HG03045 (cell line): ENCODE measurements at regions not wholly inside any gene's neighbourhood (a gene's known extent, or its start where the extent isn't known, plus 50 kb on each side); places are given as distances from the start of the nearest gene placed in this dataset.
"Not testable (repeated sequence)": the region's sequence is repeated elsewhere in the genome, so short reads cannot be mapped to it uniquely, and the experiment has no call there.

Experiments used
- ATAC-seq: cut with Tn5 transposase; IDR thresholded peaks from one replicate; pipeline ENCODE4 v1.9.1; 2021; ENCODE audit warnings: mild to moderate bottlenecking, moderate library complexity; ENCODE audit not compliant: unreplicated experiment

DNA sequence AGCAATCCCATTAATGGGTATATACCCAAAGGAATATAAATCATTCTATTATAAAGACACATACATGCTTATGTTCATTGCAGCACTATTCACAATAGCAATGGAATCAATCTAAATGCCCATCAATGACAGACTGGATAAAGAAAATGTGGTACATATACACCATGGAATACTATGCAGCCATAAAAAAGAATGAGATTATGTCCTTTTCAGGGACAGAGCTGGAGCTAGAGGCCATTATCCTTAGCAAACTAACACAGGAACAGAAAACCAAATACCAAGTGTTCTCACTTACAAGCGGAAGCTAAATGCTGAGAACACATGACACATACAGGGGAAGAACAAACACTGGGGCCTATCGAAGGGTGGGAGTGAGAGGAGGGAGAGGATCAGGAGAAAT lies 276.3 kb downstream of the RRAGC start:
- ATAC-seq: not testable (repeated sequence)

DNA sequence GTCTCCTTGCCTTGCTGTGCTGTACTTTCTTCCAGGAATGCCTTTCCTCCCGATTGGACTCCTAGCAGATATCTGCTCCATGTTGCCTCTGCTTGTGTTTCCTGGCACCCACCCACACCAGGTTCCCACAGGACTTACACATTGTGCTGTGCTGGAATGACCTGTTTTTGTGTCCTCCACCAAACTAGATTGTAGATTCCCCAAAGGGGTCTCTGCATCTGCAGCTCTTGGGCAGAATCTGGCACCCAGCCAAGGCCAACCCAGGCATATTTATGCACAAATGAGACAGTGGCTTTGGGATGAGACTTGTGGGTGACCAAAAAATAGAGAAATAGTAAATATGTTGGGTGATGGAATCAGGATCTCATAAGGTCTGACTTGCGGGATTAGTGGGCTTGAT lies 278.2 kb downstream of the RRAGC start:
- ATAC-seq: no peak

DNA sequence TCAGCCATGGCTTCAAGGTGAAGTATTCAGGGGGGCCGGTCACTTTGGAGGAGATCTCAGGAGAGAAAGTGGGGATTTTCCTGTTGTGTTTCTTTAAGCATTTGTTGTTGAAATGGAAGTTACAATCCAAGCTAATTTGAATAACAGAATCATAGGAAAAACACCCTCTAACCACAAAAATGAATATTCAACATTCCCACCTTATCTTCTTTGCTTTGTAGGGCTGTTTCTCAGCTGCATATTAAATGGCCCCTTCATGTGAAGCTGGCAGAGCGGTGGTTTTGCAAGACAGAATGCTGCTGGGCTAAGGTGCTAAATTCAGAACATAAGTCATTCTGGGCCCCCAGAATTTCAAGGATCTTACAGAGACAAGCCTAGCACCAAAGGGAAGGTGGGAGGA lies 279.0 kb downstream of the RRAGC start:
- no peak for ATAC-seq

DNA sequence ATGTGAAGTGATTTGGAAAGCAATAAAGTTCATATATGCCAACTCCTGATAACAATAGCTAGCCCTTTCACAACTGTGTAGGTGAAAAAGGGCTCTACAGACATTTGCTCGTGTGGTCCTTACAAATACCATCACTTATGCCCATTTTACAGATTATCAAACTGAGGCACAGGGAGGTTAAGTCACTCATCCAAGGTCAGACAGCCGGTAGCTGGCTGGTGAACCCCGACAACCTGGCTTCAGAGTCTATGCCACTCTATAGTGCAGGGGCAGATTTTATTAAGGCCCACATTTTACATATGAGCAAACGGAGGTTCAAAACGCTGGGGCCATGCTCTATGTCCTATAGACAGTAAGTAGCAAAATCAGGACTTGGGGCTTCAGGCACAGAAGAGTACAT lies 280.5 kb downstream of the RRAGC start:
- no peak for ATAC-seq

DNA sequence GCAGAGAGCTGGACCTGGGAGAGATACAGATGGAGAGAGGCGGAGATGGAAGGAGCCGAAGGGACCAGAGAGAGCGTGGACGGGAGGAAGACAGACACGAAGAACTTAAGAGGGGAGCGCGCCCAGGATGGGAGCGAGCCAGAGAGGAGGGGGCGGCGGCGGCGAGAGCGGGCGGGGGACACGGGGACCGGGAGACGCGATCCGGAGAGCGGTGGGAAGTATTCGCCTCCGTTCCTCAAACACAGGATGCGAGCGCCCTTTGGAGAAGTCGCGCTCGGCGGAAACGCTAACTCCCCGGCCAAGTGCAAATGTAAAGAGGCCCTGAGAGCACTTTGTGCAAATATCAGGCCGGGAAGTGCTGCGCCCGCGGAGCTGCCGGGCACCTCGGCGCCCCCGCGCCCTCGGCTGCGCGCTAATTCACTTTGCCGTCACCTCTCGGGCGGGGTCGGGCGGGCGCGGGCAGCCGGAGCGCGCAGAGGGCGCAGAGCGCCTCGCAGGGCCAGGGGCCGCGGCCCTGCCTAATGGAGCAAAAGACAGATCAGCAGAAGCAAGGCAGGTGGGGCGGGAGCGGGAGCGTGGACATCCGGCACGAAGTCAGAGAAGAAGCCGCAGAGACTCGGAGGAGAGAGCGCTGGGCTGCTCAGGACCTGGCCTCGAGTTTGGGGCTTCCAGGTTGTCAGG lies 281.2 kb downstream of the RRAGC start:
- ATAC-seq: no peak

DNA sequence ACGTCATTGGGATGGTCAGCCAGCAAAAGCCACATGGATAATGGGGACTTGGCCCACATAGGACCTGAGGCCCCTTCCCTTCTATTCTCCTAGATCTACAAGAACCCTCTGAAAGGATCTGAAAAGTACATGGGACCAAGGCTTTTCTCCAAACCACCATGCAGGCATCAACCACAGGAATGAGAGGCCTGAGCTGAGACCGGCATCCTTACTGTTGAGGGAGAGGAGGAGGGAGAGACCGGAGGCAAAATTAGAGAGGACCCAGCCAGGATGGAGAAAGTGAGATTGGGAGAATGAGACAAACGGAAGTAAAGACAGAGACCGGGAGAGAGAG lies 281.7 kb downstream of the RRAGC start:
- ATAC-seq: no peak

DNA sequence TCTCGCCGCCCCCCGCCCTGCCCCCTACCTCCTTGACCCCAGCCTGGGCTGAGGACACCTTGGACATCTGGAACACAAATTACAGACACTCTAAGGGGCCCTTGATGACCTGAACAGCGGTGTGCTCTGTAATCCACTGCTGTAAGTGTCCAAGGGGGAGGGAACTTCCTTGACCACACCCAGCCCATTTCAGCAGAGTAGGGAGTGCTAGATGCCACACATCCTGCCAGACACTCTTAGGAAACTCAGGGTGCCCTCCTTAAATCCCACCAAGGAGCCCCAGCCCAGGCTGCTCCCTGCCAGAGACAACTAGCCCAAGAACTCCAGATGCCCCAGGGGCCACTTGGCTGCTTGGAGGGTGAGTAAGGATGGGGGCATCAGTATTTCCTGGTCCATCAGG lies 282.2 kb downstream of the RRAGC start:
- no peak for ATAC-seq

DNA sequence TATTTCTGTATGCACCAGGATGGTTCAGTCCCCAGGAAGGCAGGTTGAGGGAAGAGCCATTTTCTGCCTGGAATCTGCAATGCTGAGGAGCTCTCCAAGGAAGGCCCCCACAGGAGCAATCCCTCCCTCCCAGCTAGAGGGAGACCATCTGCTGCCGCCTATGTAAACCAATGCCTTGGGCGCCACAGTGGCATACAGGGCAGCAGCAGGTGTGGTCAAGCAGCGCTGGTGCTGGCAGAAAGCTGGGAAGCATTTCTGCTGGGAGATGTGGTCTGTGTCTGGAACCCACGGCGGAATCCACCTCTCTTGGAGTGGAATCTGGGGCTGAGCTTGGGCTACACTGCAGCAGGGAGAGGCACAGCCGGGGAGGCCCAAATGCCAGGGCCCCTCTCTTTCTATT lies 283.3 kb downstream of the RRAGC start:
- no peak for ATAC-seq

DNA sequence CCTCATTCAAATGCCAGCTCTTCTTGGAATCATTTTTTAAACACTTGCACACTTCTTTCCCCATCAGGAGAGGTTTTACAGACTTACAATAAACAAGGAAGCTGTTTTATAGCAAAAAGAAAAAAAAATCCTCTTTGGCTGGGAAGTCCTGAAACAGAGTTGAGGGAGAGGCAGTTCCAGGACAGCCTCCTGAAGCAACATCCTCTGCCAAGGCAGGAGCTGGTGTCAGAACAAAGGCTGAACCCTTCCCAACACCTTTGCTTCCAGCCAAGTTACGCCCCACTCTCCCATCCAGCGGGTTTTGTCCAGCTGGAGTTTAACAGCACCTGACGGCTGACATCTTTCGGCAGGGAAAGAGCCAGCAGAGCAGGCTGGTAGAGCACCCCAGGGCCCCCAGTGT lies 287.8 kb downstream of the RRAGC start:
- ATAC-seq: no peak

DNA sequence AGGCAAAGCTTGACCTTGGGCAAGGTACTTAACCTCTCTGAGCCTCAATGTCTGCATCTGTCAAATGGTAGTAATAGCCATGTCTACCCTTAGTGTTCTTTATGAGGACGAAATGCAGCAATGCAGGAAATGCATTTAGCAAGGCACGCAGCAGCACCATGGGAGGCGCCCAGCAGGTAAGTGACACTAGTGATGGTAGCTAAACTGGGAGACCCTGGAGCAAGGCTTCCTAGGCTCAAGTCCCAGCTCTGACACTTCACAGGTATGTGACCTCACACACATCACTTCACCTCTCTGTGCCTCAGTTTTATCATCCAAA lies 289.0 kb downstream of the RRAGC start:
- no peak for ATAC-seq

DNA sequence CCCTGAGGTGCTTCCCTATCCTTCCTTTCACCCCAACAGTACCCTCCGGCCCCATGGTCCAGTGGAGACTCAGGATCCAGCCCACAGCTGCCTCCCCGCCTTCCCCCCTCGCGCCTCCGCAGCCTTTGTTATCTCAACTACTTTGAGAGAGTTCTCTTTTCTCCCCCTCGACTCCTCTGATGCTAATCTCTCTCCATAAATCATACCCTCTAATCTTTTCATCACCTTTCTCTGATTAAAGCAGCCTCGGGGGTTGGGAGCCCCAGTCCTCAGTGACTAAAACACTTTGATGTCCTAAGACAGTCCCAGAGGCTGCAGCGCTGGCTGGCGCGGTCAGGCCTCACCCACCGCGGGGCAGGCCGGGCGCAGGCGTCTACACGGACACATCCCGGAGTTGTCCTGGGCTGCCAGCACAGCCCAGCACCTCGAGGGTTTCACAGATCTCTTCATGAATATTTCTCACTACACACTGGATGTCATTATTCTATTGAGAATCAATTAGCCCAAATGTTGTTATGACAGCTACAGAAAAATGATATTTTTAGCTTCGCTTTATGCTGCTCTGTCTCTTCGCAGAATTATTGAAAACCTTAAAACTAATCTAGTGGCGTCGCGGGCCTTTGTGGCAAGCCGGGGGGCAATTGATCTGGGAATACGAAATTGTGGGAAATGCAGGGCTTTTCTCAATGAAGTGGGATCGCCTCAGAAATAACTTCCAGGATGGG lies 289.5 kb downstream of the RRAGC start:
- ATAC-seq: no peak

DNA sequence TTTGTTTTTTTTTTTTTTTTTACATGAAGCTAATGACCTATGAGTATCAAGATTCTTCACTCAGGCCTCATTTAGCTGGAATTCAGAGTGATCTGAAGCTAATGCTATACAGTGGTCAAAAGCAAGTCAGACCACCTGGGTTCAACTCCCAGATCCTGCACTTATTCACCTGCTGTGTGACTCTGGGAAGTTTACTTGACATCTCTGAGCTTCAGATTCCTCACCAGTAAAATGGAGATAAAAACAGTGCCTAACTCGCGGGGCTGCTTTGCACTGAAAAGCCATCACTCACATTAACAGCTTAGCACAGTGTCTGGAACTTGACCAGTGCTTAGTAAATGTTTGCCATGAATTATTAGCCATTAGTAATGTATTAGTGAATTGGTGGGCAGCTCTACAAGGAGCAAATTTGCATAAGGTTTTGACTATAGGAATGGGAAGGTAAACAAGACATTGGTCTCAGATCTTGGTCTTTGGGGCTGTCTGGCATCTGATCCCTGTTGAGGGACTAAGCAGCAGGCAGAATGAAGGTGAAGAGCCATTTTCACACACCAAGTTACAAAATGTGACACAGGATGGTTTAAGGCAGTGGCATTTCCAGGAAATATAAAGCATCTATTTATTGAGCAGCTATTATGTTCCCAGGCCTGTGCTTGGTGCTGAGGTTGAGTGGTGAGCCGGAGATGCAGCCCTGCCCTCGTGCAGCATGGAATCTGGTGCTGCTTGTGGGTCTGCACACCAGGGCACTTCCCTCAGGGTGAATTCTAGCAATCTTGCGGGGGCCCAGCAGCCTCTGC lies 291.3 kb downstream of the RRAGC start:
- ATAC-seq: no peak

DNA sequence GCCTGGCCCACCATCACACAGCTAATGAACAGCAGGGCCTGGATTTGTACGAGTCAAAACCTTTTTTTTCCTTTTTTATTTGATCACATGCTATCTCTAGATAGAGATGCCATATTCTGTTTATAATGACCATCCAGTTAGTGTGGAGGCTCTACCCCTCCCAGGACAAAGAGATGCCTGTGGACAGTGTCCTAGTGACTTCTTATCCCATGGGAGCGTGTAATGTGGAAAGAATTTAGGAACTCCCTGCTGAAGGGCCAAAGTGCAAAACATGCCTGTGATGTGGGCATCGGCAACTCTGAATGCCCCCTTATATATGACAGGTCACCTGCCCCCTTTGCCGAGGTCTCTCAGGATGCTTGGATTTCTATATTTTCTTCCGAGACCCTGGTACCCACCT lies 292.2 kb downstream of the RRAGC start:
- ATAC-seq: no peak

DNA sequence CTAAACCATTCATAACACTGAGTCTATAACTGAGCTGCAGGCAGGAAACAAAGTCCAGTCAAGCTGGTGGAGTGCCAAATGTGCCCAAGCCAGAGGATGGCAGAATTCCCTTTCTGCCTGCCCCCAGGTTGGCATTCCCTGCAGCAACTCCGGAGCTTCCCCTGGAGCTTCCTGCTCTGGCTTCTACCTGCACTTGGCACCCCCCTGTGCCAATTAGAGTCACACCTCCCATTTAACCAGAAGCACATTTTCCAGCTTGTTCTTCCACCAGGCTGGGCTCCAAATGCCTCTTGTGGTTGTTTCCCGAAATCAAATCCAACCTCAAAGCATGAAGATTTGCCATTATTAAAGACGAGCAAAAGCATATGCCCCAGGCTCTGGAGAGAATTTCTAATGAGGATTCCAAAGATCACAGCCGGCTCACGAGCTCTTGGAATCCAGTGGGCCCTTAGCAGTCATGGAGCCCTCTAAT lies 294.5 kb downstream of the RRAGC start:
- no peak for ATAC-seq

DNA sequence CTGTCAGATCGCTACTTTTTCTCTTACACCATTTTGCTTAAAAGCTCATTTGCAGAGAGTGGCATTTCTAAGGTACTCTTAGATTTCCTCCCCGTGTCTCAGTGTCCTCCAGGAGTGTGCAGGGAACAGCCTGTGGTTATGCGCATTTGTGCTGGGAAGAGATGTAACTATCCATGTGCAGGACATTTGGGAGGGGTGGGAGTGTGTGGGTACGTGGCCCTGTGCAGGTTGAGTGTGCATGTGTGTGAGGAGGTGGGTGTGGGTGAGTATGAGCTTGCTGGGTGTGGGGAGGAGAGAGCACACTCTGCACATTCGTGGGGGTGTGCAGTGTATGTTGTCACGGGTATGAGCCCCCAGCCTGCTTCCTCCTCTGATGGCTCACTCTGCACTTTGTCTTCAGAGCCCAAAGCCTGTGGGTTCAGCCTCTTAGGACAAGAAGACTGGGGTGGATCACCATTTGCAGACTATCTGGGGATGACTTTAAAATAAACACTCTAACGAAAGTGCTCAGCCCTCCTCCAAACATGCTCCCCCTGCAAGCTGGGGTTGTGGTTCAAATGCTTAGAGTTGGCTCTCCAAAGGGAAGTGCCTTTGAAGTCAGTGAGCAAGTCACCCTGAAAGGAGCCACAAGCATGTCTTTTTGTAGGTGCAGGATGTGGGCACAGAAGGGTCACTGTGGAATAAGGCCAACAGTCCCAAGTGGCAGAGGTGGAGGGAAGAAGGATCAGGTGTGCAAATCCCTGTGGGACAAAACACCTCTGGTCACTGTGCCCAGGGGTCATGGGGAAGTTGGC lies 295.4 kb downstream of the RRAGC start:
- no peak for ATAC-seq

DNA sequence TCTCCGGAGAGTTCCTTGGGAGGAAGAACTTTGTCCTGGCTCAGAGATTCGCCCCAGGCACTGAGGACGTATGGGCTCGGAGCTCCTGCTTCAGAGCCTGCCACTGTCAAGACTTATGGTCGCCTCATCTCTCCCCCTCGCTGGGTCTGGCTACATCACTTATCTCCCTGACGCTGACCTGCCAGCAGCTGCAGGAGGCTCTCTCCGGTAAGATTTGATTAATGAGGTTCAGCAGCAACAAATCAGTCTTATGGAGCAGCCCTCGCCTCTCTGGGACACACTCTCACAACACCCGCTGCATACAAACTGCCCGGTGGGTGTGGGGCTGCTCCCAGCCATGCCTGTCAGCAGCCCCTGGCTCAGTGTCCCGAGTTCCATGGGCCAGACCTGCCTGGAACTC lies 297.8 kb downstream of the RRAGC start:
- ATAC-seq: no peak

DNA sequence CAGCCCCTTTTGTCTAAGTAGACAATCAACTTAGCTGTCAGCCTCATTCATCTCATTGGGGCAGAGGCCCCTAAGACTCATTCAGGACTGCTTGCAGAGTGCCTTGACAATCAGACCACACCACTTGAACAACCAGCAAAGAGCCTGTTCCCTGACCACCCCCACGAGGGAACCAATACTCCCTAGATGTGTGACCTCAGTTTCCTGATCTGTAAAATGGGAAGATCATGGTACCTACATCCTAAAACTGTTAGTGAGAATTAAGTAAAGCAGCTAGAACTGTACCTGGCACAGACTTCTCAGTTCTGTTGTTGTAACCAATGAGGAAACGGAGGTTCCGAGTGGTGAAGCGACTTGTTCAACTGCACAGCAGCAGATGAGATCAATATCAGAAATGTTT lies 298.5 kb downstream of the RRAGC start:
- ATAC-seq: no peak

DNA sequence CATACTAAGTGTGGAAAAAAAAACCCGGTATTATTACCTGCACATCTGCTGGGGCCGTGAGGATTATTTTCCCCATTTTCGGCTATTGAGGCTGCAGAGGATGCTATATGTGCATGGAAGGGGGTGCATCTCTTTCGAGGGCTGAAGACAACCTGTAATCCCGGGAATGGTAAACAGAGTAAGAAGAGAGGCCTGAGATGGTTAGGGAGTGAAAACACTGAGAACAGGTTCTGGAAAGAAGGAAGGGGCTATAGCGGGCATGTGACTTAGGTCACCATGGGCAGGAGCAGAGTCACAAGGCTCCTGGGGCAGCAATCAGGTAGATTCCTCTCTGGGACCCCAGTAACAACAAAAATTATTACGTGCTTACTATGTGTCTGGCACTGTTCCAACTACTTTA lies 299.1 kb downstream of the RRAGC start:
- ATAC-seq: no peak

DNA sequence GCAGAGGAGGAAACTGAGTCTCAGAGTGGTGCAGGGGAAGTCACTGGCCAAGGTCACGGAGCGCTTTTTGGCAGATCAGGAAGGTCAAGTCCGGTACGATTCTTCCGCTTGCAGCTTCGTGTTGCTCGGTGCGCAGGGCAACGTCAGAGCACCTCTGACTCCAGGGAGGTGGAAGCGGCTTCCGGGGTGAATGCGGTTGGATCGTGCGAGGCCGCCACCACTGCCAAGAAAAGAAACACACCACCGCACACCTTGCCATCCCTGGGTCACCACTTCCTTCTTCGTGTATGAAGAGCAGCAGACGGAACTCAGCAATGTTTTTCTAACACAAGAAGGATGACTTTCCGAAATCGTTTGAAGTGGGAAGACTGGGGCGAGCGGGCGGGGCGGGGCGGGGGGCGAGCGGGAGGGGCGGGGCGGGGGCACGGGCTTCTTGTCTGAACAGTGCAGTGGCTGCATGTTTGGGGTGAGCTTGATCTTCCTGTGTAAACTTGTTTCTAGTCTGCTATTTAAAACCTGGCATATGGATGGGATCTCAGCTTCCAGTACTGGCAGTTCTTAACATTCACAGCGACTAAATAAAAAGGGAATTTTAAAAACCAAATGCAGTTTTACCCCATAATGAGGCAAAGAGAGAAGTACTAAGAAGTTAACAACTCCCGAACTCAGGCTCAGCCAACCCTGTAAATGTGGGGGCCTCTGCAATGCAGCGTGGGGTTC lies 300.0 kb downstream of the RRAGC start:
- peak; percentile 58 for ATAC-seq

DNA sequence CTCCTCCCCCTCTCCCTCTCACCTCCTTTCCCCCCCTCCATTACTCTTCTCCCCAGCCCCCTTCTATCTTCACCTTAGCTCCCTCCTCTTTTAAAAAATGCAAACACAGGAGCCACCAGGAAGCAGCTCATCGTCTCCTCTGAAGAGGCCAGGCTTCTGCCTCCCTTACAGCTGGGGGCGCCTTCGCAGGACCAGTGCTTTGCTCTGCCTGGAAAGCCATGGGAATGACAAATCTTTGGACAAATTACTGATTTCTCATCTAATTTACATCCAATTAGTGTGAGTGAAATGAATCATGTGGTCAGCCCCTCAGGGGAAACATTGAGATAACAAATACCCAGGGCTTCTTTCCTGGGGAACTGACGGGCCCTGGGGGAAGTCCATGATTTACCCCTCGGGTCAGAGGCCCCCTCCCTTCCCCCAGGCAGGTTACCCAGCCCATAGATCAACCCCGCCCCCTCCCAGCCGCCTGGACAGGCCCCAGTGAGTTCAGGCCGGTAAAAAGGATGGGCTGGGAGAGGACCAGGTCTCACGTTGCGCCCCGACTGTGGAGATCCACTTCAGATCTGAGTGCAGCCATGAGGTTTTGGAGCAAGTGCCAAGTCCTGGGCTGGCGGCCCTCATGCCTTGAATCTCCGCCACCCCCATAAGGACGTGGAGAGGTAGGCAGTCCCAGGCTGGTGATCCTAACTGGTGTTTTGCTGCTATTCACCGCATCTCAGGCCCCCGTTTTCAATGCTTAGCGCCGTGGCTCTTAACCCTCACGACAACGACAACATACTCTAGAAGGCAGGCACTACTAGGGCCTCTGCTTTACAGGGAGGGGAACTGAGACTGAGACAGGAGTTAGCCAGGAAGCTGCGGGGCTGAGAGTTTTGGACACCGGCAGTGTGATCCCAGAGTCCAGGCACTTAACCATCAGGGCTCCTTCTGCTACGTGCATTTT lies 300.8 kb downstream of the RRAGC start:
- ATAC-seq: peak; percentile 25
